GM18519 (cell line): ENCODE measurements at regions not wholly inside any gene's neighbourhood (a gene's known extent, or its start where the extent isn't known, plus 50 kb on each side); places are given as distances from the start of the nearest gene placed in this dataset.
"Not testable (repeated sequence)": the region's sequence is repeated elsewhere in the genome, so short reads cannot be mapped to it uniquely, and the experiment has no call there.

Experiments used
- ATAC-seq: cut with Tn5 transposase; IDR thresholded peaks from one replicate; pipeline ENCODE4 v1.9.1; 2021; ENCODE audit warnings: mild to moderate bottlenecking, moderate library complexity; ENCODE audit not compliant: unreplicated experiment, low FRiP score

DNA sequence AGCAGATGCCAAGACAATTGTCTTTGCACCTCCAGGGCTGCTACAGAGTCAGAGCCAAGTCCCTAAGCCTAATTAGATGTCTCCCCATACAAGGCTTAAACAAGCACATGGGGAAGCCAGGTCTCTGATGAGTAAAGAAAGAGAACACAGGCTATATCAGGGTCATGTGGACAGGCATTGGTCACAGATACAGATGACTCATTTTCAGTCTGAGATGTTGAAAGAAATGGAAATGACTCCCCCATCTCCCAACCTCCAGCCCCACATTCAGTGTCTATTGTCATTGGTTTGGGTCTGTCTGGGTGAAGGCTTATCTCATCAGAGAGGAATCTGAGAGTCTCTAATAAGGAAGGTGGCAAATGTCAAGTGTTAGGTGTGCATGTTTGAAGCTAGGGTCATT, 290.1 kb upstream of the KIAA1217 start:
- no peak for ATAC-seq

DNA sequence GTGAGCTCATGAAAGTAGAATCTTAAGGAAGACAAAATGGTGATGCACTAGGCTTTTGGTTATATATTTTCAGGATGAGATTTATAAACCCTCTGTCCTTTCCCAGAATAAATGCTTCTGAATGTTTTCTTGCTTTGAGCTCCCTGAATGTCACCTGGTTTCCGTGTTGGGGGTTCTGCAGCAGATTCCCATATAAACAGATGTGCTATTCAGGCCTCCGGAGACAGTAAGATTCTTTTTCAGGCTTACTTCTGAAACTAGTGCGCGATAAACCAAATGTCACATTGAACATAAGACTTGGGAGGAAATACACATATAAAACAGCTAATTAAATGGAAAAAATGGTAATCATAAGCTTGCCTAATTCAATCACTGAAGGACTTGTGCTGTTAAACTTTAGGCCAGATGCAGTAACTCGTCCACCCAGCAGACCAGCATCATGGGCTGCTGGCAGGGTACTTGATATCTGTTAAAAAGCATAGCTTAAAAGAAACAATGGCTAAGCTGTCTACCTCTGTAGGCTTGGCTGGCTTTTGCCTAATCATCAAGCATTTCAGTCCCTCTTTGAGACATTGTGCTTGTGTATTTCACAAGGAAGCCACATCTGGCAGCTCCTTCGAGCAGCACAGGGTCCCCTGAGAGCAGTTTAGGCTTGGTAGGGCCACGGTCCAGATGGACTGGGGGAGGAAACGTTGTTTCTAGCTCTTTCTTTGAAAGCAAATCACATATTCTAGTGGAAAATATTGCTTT, 281.2 kb upstream of the KIAA1217 start:
- ATAC-seq = no peak

DNA sequence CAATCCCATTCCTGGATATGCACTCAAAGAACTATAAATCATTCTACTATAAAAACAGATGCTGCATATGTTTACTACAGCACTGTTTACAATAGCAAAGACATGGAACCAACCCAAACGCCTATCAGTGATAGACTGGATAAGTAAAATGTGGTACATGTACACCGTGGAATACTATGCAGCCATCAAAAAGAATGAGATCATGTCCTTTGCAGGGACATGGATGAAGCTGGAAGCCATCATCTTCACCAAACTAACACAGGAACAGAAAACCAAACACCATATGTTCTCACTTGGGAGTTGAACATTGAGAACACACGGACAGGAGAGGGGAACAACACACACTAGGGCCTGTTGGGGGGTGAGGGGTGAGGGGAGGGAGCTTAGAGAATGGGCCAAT, 274.9 kb upstream of the KIAA1217 start:
- not testable (repeated sequence) for ATAC-seq

DNA sequence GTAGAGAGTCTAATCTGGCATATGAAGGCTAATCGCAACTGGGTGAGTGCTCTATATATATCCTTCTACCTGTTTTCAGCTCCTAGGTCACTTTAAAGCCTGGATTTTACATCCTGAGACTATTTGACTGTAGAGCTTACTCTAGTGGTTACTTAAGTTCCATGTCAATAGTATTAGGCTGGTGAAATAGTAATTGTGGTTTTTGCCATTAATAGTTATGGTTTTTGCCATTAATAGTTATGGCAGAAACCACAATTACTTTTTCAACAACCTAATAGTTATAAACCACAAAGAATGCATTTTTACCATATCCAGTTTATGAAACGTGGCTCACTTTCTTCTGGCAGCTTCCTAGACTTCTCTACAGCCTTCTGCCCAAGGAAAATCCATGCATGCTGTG, 263.1 kb upstream of the KIAA1217 start:
- ATAC-seq = no peak

DNA sequence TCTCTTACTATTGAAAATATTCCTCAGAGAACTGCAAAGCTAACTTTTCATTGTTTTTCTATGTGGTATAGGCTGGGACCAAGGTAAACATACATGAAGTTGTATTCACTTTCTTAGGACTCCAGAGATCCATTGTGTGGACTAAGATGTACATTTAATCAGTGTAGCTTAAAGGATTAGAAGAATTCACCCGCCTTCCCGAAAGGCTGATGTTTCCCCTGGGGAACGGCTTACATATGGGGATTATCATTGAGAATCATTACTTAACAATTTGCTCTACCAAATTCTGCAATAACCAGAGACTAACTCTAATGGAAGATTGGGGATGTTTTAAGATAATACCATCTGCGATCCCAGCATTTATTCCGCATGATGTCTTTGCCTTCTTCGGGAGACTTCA, 257.1 kb upstream of the KIAA1217 start:
- no peak for ATAC-seq

DNA sequence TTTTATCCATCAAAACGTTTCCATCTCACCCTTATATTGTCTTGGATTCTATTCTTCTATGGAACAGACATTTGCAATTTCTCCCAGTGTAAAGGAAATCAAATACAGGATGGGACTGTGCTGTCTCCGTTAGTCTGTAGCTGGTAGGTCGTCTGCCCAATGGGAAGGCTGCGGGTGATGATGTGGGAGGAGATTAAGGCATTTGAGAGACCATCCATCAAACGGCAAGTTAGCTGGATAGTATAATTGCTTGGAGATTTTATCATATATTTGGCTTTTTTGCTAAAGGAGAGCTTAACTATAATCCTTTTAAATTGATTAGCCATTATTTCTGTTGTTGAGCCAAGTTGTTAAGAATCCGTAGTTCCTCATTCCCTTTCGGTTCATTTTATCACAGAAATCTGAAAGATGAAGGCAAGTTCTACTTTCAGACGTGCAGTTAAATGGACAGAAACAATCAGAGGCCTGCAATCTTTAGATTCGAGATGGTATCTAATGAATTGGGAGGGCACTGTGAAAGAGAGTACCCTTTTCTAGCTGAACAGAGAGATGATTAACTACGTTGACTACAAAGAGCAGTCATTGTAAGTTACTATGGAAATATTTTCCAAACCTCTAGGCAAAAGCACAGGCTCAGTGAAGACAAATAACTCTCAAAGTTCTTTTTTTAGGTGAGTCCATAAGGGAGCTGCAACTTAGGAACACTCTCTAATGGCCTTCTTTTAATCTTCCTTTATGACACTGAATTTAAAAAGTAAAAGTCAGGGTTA, 253.3 kb upstream of the KIAA1217 start:
- ATAC-seq = no peak

DNA sequence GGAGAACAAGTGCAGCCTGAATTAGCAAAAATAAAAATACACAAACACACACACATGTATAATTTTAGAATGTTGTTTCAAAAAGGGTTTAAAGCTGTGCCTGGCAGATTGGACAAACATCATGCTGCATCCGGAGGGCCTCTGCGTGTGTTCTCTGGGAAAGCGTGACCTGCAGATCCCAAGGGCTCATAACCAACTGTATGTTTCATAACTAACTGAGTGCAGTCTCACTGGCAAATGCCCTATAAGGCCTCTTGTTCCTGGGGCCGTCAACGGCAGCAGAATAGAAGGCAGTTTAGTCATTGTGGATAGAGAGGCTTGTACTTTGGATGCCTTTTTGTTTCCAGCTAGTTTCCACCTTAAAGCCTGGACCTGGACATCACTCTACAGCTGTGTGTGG, 243.8 kb upstream of the KIAA1217 start:
- ATAC-seq = no peak

DNA sequence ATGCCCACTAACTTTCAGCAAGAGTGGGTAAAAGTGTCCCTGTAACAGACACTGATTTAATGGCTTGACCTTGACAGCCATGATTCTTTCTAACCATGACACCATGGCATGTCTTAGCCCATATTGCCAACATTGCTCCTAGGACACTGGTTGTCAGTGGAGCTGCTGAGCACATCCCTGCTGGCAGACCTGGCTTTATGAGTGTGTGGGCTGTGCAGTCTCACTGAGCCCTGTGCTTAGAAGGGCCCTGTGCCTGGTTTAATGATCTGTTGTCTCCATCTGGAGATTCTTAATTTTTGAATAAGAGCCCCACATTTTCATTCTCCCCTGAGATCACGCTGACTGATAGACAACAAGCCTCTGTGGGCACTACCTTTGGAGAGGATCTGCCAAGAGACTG, 243.1 kb upstream of the KIAA1217 start:
- ATAC-seq = no peak

DNA sequence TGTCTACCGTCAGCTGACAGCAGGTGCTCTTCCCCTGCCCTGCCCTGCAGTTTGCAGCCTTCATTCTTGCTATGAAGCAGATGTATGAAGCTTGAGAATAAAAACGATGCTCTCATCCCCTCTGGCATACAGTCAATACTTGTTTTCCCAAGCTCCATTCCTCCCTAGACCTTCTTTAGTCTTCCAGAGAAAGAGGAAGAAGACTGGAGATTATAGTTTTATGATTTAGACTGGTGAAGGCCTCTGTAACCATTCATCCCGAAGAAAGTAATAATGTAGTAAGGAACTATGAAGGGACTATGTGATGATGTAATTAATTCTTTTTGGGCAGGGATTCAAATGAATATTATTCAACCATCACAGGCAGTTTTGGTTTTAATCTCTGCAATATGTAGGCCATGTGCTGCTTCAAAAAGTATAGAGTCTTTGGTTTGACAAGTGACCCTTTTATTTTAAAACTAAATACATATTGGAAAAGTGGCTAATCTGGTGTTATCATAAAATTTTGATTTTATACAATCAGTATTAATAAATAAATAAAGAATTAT, 242.4 kb upstream of the KIAA1217 start:
- no peak for ATAC-seq

DNA sequence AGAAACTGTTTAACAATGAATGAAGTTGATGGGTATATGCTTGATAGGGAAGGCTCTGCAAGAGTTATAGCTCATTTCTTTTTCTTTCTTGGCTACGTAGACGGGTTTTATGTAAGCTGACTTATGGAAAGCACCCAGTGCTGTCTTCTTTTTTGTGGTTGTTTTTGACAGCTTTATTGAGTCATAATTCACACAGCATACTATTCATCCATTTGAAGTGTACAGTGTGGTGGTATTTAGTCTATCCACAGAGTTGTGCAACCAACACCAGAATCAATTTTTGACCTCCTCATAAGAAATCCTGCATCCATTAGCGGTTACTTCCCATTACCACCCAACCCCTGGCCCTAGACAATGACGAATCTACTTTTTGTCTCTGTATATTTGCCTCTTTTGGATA, 240.6 kb upstream of the KIAA1217 start:
- no peak for ATAC-seq

DNA sequence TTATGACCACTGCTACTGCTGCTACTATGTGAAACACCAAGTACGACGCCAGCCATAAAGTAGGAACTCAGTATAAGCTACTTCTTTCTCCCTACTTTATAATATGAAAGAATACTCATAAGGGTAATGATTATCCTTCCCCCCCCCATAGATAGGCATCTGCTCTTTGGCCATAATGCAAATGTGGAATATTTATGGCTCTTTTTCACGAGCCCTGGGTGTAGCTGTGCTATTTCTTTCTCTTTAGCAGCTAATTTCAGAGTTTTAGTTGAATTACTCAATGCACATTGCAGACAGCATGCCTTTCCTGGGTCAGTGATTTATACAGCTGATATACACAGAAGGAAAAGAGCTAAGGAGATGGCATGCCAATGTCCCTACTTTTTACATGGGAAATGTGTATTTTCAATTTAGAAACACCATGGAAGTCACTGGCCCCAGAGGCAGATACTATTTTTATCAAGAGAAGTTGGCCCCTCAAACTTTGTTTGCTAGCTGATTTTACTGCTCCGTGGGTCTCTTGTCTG, 234.1 kb upstream of the KIAA1217 start:
- ATAC-seq = no peak

DNA sequence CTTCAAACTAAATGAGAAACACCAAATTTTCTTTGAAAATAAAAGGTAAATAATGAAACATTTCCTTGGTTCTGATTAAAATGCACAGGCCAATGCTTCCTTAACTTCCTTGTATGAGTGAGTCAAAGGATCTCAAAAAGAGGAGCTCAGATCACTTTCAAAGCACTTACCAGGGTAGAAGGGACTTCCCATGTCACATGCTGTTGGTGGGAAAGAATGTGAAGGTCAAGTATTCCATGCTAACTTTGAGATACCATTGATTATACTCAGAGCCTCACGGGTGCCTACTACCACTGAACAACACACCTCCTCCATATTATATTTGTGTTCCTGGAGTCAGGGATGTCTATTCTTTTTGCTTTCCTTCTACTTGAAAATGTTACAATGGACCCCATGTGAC, 233.5 kb upstream of the KIAA1217 start:
- ATAC-seq = no peak

DNA sequence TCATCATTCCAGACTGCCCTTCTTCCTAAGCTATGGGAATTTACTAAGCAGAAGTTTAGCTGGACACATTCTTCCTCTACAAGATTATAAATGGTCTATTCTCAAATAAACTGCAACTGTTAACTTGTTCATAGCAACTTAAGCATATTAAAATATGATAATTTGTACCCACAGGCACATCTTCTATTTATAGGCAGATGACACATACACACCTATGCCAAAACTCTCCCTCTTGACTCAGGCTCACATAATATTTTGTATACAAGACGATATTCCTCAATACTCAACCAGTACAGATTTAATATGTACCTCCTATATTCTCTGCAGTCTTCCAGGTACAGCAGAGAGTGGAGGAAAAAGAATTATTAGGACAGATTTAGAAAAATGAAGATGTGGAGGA, 232.7 kb upstream of the KIAA1217 start:
- ATAC-seq = no peak

DNA sequence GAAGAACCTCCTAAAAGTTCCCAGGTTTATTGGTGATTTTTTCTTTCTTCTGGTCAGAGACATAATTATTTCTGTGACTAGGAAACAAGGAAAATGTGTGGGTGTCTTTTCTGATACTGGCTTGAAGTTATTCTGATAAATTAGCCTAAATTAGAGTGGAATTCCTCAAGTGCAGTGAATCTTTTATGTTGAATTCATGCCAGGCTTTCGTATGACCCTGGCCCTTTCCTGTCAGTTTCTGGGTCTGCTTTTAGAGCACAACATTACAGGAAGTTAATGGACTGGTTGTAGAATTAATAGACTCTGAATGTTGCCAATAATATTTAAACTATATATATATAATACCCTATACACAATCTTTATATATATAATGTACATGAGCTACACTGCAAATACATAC, 230.6 kb upstream of the KIAA1217 start:
- no peak for ATAC-seq

DNA sequence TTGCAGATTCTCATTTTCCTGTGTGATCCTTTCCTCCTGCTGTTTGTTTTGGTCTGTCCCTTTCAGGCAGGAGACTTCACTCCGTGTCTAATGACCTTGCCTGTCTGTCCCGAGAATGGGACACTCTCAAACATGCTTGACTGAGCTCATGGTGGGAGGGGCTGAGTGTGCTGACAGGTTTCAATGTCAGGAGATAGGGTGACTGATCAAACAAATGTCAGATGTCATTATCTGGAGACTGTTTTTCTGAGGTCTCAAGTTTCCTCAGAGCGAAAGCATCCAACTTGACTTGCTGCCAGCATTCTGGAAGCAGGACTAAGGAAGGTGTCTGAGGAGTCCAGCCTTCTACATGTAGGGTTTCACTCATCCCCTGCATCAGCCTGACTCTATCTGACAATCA, 228.8 kb upstream of the KIAA1217 start:
- ATAC-seq = no peak

DNA sequence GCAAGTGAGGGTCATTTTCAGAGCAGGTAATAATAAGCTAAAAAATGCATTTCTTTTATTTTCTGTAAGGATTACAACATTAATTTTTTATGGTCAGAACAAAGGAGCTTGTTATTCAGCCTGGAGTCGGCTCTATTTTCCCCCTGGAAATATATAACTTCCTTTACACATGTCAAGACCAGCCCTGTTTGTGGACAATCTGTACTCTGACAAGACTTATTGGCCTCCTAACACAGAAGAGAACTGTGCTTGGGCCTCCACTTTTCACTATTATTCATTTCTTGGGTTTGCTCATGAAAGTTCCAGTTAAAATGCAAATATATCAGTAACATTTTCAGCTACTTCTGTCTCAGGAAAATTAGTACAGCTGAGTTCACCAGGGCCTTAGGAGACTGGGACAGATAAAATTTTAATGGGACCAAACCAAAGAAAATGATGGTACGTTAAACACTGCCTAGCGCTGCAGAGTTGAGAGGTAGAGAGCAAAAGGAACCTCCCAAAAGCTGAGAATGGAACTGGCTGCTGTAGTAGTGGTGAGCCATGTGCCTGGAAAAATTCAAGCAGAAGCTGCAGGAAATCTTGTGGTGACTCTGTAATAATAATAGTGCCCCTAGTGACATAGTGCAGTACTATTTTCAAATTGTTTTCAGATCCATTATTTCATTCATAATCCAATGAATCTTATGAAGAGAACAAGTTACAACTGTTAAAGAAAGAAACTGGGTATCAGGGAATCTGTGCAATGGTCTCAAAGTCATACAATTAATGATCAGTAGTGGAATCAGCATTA, 227.2 kb upstream of the KIAA1217 start:
- no peak for ATAC-seq

DNA sequence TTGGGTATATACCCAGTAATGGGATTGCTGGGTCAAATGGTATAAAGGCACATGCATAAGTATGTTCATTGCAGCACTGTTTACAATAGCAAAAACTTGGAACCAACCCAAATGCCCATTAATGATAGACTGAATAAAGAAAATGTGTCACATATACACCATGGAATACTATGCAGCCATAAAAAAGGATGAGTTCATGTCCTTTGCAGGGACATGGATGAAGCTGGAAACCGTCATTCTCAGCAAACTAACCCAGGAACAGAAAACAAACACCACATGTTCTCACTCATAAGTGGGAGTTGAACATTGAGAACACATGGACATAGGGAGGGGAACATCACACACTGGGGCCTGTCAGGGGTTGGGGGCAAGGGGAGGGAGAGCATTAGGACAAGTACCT, 224.5 kb upstream of the KIAA1217 start:
- not testable (repeated sequence) for ATAC-seq

DNA sequence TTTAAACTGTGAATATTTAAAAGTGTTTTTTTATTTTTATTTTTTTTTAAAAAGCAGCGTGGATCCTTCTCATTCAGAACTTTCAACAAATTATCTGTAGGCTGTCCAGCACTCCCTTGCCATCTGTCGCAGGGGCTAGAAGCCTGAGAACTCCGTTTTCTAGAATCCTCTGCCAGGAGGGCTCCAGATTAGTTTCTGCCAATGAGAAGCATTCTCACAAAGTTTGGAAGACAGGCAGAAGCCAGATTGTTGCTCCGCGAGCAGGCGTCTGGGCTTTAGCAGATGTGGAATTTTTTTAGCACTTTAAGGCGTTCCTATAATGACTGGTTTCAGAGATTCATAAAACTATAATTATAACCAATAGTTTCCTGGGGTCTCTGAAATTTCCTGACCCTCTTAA, 220.9 kb upstream of the KIAA1217 start:
- ATAC-seq = no peak

DNA sequence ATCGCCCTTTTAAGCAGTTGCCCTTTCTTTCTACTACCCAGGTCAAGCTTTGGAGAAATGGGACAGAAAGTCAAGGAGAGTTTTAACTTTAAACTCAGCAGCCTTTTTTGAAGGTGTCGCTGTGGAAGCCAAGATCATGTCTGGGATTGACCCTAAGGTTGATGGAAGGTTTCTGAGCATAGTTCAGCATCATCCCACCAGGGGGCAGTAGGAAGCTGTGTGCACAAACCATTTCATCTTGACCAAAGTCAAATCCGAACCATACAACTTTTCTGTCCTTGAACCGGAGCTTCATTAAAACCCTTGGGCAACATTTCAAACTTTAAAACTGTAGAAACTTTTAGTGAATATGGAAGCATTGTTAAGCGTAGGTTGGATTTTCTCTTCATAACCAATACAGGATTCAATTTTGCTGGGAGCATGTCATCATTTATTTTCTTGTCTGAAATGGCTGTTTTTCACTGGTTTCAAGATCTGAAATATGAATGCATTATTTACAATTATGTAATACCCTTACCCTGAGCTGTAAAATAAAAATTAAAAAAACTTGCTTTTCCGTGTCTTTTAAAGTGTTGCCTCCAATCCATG, 214.4 kb upstream of the KIAA1217 start:
- no peak for ATAC-seq

DNA sequence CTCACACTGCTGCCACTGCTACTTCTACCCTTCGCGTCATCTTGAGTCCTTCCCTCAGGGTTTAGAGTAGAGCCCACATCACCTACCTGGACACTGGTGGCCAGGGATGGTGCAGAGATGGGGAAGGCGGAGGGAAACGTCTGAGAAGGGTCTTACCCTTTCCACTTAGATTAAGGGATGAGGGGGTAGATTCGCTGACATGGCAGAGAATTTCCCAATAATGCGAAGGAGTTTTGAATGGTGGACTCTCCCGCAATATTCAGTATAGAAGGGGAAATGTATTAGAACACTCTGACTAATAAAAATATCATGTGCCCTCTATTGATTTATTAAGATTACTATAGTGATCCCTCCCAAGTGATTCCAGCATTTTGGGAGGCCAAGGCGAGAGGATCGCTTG, 209.5 kb upstream of the KIAA1217 start:
- no peak for ATAC-seq
